Suprapubic skin (tissue), 4 donors: ENCODE measurements at regions not wholly inside any gene's neighbourhood (a gene's known extent, or its start where the extent isn't known, plus 50 kb on each side); places are given as distances from the start of the nearest gene placed in this dataset.

Experiments
- DNase-seq, 2 donors: peaks; one replicate each; pipeline ENCODE4 v3.0.0-alpha.2; 2019; ENCODE audit warnings: low spot score in 2 of 2
- H3K27ac ChIP-seq: fragments of 200-600 bp; sonication (generic); one replicate; pipeline ENCODE4 v1.5.1; 2019
- H3K27me3 ChIP-seq: fragments of 200-600 bp; sonication (generic); one replicate; pipeline ENCODE4 v1.5.1; 2019
- H3K36me3 ChIP-seq: fragments of 200-600 bp; sonication (generic); one replicate; pipeline ENCODE4 v1.5.1; 2019
- H3K4me1 ChIP-seq: fragments of 200-600 bp; sonication (generic); one replicate; pipeline ENCODE4 v1.5.1; 2019
- H3K4me3 ChIP-seq: fragments of 200-600 bp; sonication (generic); one replicate; pipeline ENCODE4 v1.5.1; 2019; ENCODE audit warnings: mild to moderate bottlenecking
- H3K9me3 ChIP-seq: fragments of 200-600 bp; sonication (generic); one replicate; pipeline ENCODE4 v1.5.1; 2019
- EP300 ChIP-seq: sonication (generic); formaldehyde crosslinking; IDR thresholded peaks from one replicate; pipeline ENCODE4 v1.6.1; 2017; ENCODE audit warnings: antibody characterized with exemption
- POLR2A ChIP-seq, 2 donors: fragments of 450-650 bp; IDR thresholded peaks; one replicate each; pipeline ENCODE4 v1.6.1; 2017; ENCODE audit warnings: antibody characterized with exemption in 2 of 2, mild to moderate bottlenecking in 2 of 2, moderate library complexity in 2 of 2
- POLR2AphosphoS5 ChIP-seq, 3 donors: sonication (generic); formaldehyde crosslinking; IDR thresholded peaks; one replicate each; pipeline ENCODE4 v1.6.1; 2017; ENCODE audit warnings: antibody characterized with exemption in 3 of 3
- WGBS: methylation state at CpG from one replicate; pipeline ENCODE4 v1.1.5; 2018; 5-methylcytosine and 5-hydroxymethylcytosine counted together
- TF ChIP-seq, protein P1 (sequence below), 2 donors: fragments of 200-600 bp in 1 of 2; fragments of 450-650 bp in 1 of 2; sonication (generic) in 1 of 2; IDR thresholded peaks; one replicate each; pipeline ENCODE4 v1.5.1; 2016 to 2019; ENCODE audit warnings: antibody characterized with exemption in 2 of 2, mild to moderate bottlenecking in 1 of 2, moderate library complexity in 1 of 2

GRCh38 chr2:774436-774835, 97.2 kb upstream of the TMEM18 start:
- TF ChIP-seq EP300, result no peak
- TF ChIP-seq POLR2A (IDR thresholded peaks at IDR 0.05), result no peak
- TF ChIP-seq, protein P1, sequence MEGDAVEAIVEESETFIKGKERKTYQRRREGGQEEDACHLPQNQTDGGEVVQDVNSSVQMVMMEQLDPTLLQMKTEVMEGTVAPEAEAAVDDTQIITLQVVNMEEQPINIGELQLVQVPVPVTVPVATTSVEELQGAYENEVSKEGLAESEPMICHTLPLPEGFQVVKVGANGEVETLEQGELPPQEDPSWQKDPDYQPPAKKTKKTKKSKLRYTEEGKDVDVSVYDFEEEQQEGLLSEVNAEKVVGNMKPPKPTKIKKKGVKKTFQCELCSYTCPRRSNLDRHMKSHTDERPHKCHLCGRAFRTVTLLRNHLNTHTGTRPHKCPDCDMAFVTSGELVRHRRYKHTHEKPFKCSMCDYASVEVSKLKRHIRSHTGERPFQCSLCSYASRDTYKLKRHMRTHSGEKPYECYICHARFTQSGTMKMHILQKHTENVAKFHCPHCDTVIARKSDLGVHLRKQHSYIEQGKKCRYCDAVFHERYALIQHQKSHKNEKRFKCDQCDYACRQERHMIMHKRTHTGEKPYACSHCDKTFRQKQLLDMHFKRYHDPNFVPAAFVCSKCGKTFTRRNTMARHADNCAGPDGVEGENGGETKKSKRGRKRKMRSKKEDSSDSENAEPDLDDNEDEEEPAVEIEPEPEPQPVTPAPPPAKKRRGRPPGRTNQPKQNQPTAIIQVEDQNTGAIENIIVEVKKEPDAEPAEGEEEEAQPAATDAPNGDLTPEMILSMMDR (IDR thresholded peaks at IDR 0.05), result no peak
- no peak for TF ChIP-seq POLR2AphosphoS5 (IDR thresholded peaks at IDR 0.05)
- Histone ChIP-seq H3K36me3 (no peaks in the 10 kb centered on the region), H3K4me3 (no peak overlapping the region), H3K27me3 (no peaks in the 10 kb centered on the region), H3K9me3 (no peaks in the 10 kb centered on the region), H3K27ac (no peak overlapping the region), H3K4me1 (no peaks in the 10 kb centered on the region)
- DNase-seq, result no peak
- WGBS, result 53% methylated on average over 7 of the region's 7 CpGs

- Histone ChIP-seq H3K4me3 (no peak overlapping the region), H3K36me3 (no peaks in the 10 kb centered on the region), H3K9me3 (no peaks in the 10 kb centered on the region), H3K4me1 (no peaks in the 10 kb centered on the region), H3K27me3 (no peaks in the 10 kb centered on the region), H3K27ac (no peak overlapping the region)
- 62% methylated on average over 6 of the region's 11 CpGs for WGBS
- DNase-seq, result no peak
- TF ChIP-seq POLR2AphosphoS5 (IDR thresholded peaks at IDR 0.05), result no peak
- no peak for TF ChIP-seq EP300
- TF ChIP-seq POLR2A (IDR thresholded peaks at IDR 0.05), result no peak
- TF ChIP-seq, protein P1 (IDR thresholded peaks at IDR 0.05), result no peak
Observed at GRCh38 chr2:773256-774160, 96.3 kb upstream of the TMEM18 start.

- 82% methylated on average over 8 of the region's 12 CpGs for WGBS
Observed at GRCh38 chr2:771538-771937, 94.3 kb upstream of the TMEM18 start.

GRCh38 chr2:770776-771175, 93.6 kb upstream of the TMEM18 start:
- TF ChIP-seq, protein P1 (IDR thresholded peaks at IDR 0.05), result no peak
- TF ChIP-seq POLR2AphosphoS5 (IDR thresholded peaks at IDR 0.05) (no peak), EP300 (no peak), POLR2A (IDR thresholded peaks at IDR 0.05) (no peak)
- Histone ChIP-seq H3K4me3 (no peak overlapping the region), H3K36me3 (no peaks in the 10 kb centered on the region), H3K9me3 (no peaks in the 10 kb centered on the region), H3K27me3 (no peaks in the 10 kb centered on the region), H3K4me1 (no peaks in the 10 kb centered on the region), H3K27ac (no peak overlapping the region)
- WGBS, result 94% methylated on average over 2 of the region's 2 CpGs
- no peak for DNase-seq

More at GRCh38 chr2:771538-771937, 94.3 kb upstream of the TMEM18 start:
- Histone ChIP-seq H3K36me3 (no peaks in the 10 kb centered on the region), H3K27ac (no peak overlapping the region), H3K27me3 (no peaks in the 10 kb centered on the region), H3K9me3 (no peaks in the 10 kb centered on the region), H3K4me3 (no peak overlapping the region), H3K4me1 (no peaks in the 10 kb centered on the region)
- TF ChIP-seq EP300 (no peak), POLR2A (IDR thresholded peaks at IDR 0.05) (no peak), POLR2AphosphoS5 (IDR thresholded peaks at IDR 0.05) (no peak)
- TF ChIP-seq, protein P1 (IDR thresholded peaks at IDR 0.05), result no peak
- no peak for DNase-seq

- Histone ChIP-seq H3K9me3 (no peaks in the 10 kb centered on the region), H3K4me1 (no peaks in the 10 kb centered on the region), H3K27me3 (no peaks in the 10 kb centered on the region), H3K27ac (no peak overlapping the region), H3K36me3 (no peaks in the 10 kb centered on the region), H3K4me3 (no peak overlapping the region)
- no peak for DNase-seq
- TF ChIP-seq EP300, result no peak
- TF ChIP-seq, protein P1 (IDR thresholded peaks at IDR 0.05), result no peak
- no peak for TF ChIP-seq POLR2AphosphoS5 (IDR thresholded peaks at IDR 0.05)
- no peak for TF ChIP-seq POLR2A (IDR thresholded peaks at IDR 0.05)
- 82% methylated on average over 2 of the region's 2 CpGs for WGBS
Observed at GRCh38 chr2:769771-770170, 92.6 kb upstream of the TMEM18 start.
